AG09319 (cell line): ENCODE measurements at regions not wholly inside any gene's neighbourhood (a gene's known extent, or its start where the extent isn't known, plus 50 kb on each side); places are given as distances from the start of the nearest gene placed in this dataset.

Experiments used
- DNase-seq: peaks from one replicate; pipeline ENCODE4 v3.0.0-alpha.2; 2010; ENCODE audit warnings: low read depth; ENCODE audit errors: extremely low read depth
- TF ChIP-seq, protein P1 (sequence below): IDR thresholded peaks from 2 replicates; pipeline ENCODE4 v1.5.1; 2011; ENCODE audit warnings: low read depth, mild to moderate bottlenecking, inconsistent platforms, low read length, moderate library complexity

DNA sequence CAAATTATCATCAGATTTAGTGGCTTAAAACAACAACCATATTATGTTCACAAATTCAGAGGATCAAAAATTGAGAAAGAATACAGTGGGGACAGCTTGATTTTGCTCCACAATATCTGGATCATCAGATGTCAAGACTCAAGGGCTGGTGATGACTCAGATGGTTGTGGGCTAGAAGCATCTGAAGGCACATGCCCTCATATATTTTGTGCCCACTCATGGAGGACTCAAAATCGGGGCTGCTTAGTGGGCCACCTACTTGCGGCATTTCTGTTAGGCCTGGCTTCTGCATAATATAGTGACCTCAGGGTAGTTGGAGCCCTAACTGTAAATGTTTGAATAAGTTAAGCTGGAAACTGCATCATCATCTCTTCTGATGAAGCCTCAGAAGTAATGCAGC, 584.5 kb downstream of the SLC16A7 start:
- DNase-seq: no peak
- TF ChIP-seq, protein P1, sequence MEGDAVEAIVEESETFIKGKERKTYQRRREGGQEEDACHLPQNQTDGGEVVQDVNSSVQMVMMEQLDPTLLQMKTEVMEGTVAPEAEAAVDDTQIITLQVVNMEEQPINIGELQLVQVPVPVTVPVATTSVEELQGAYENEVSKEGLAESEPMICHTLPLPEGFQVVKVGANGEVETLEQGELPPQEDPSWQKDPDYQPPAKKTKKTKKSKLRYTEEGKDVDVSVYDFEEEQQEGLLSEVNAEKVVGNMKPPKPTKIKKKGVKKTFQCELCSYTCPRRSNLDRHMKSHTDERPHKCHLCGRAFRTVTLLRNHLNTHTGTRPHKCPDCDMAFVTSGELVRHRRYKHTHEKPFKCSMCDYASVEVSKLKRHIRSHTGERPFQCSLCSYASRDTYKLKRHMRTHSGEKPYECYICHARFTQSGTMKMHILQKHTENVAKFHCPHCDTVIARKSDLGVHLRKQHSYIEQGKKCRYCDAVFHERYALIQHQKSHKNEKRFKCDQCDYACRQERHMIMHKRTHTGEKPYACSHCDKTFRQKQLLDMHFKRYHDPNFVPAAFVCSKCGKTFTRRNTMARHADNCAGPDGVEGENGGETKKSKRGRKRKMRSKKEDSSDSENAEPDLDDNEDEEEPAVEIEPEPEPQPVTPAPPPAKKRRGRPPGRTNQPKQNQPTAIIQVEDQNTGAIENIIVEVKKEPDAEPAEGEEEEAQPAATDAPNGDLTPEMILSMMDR: no peak

- no peak for DNase-seq
- TF ChIP-seq, protein P1: no peak
Observed at GRCh38 chr12:60182354-60182753, 586.5 kb downstream of the SLC16A7 start.

DNA sequence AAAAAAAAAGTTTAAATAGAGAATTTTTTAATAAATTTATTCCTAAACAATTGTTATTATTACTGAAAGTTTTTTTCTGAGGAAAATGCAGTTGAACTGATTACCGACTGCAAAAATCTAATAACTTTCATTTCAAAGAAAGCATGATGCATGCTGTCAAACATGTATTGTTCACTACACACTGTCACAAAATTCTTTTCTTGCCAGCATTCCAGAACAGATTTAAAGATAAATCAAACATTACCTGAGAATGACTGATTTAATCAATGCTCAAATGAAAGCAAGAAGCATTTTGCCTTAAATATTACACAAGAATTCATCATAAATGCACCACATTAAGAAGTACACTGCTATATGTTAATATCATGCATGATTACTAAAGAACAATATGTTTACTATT, 588.3 kb downstream of the SLC16A7 start:
- TF ChIP-seq, protein P1: no peak
- DNase-seq: no peak

DNA sequence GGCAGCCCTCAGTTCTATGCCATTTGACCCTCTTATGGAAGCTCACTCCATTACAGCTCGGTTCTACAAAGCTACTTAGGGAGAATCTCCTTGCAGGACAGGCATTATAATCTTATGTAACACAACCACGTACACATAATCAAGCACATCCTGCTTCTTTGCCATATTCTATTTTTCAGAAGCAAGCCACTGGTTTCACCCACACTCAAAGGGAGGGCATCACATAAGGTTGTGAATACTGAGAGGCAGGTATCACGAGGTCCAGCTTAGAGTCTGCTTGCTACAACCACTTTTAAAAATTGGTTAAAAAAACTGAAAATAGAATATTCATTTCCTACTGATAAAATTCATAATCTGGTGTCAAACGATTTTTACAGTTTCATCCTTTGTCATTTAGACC, 589.2 kb downstream of the SLC16A7 start:
- DNase-seq: no peak
- TF ChIP-seq, protein P1: no peak

- TF ChIP-seq, protein P1: no peak
- no peak for DNase-seq
Observed at GRCh38 chr12:60191271-60191670, 595.4 kb downstream of the SLC16A7 start.

GRCh38 chr12:60191676-60192359, 596.0 kb downstream of the SLC16A7 start:
- TF ChIP-seq, protein P1: no peak
- no peak for DNase-seq

- no peak for DNase-seq
Observed at GRCh38 chr12:60194678-60195077, 598.8 kb downstream of the SLC16A7 start.

More at GRCh38 chr12:60194678-60195077, 598.8 kb downstream of the SLC16A7 start:
- TF ChIP-seq, protein P1: no peak
